GM23338 (cell line): ENCODE measurements at regions not wholly inside any gene's neighbourhood (a gene's known extent, or its start where the extent isn't known, plus 50 kb on each side); places are given as distances from the start of the nearest gene placed in this dataset.

Experiments
- ATAC-seq: fragments of 200-7000 bp; cut with Tn5 transposase; 3 replicates; pipeline ENCODE4 v1.9.1; 2020
- DNase-seq: peaks from one replicate; pipeline ENCODE4 v3.0.0-alpha.2; 2015; ENCODE audit warnings: low spot score
- H2AFZ ChIP-seq: fragments of 200-600 bp; sonication (generic); 2 replicates; pipeline ENCODE4 v1.8.0; 2016; ENCODE audit warnings: antibody characterized with exemption, mild to moderate bottlenecking, moderate library complexity
- H3F3A ChIP-seq: fragments of 200-600 bp; sonication (generic); replicated peaks from 2 replicates; pipeline ENCODE4 v1.8.0; 2017; ENCODE audit warnings: antibody characterized with exemption, mixed run types, low read depth
- H3K27ac ChIP-seq: fragments of 200-600 bp; sonication (generic); 2 replicates; pipeline ENCODE4 v1.6.1; 2016; ENCODE audit warnings: low read depth
- H3K27me3 ChIP-seq: fragments of 200-600 bp; sonication (generic); 2 replicates; pipeline ENCODE4 v1.8.0; 2016; ENCODE audit warnings: mild to moderate bottlenecking, mixed run types, moderate library complexity; ENCODE audit not compliant: insufficient read depth
- H3K36me3 ChIP-seq: fragments of 200-600 bp; sonication (generic); 2 replicates; pipeline ENCODE4 v1.8.0; 2016; ENCODE audit warnings: mild to moderate bottlenecking; ENCODE audit not compliant: insufficient read depth
- H3K4me1 ChIP-seq: fragments of 200-600 bp; sonication (generic); 2 replicates; pipeline ENCODE4 v1.8.0; 2016; ENCODE audit warnings: mild to moderate bottlenecking, moderate library complexity; ENCODE audit not compliant: insufficient read depth
- H3K4me2 ChIP-seq: fragments of 200-600 bp; sonication (generic); 2 replicates; pipeline ENCODE4 v1.7.1; 2017; ENCODE audit warnings: mixed run types
- H3K4me3 ChIP-seq: fragments of 200-600 bp; sonication (generic); 2 replicates; pipeline ENCODE4 v1.6.1; 2016; ENCODE audit warnings: mixed run types
- H3K79me2 ChIP-seq: fragments of 200-600 bp; sonication (generic); replicated peaks from 2 replicates; pipeline ENCODE4 v1.8.0; 2017; ENCODE audit warnings: mild to moderate bottlenecking; ENCODE audit not compliant: insufficient read depth
- H3K9me2 ChIP-seq: fragments of 200-600 bp; sonication (generic); 2 replicates; pipeline ENCODE4 v1.8.0; 2017; ENCODE audit not compliant: insufficient read depth
- H4K20me1 ChIP-seq: fragments of 200-600 bp; sonication (generic); replicated peaks from 2 replicates; pipeline ENCODE4 v1.8.0; 2017; ENCODE audit warnings: mild to moderate bottlenecking; ENCODE audit not compliant: insufficient read depth
- H3K27ac Mint-ChIP-seq: 2 replicates; pipeline ENCODE4 v1.8.0; 2020; ENCODE audit warnings: inconsistent platforms, mild to moderate bottlenecking, moderate library complexity, mixed read lengths
- H3K27me3 Mint-ChIP-seq: 3 replicates; pipeline ENCODE4 v1.8.0; 2022; ENCODE audit warnings: low read depth, mild to moderate bottlenecking, moderate library complexity, mixed read lengths, inconsistent platforms; ENCODE audit not compliant: insufficient read depth, poor library complexity
- H3K36me3 Mint-ChIP-seq: 3 replicates; pipeline ENCODE4 v1.8.0; 2021; ENCODE audit warnings: low read depth, mild to moderate bottlenecking, inconsistent platforms, moderate library complexity, mixed read lengths
- H3K4me1 Mint-ChIP-seq: 3 replicates; pipeline ENCODE4 v1.8.0; 2020; ENCODE audit warnings: mild to moderate bottlenecking, inconsistent platforms, mixed read lengths
- H3K4me3 Mint-ChIP-seq: 3 replicates; pipeline ENCODE4 v1.8.0; 2021; ENCODE audit warnings: moderate library complexity, mild to moderate bottlenecking, inconsistent platforms, mixed read lengths
- H3K9me3 Mint-ChIP-seq: 3 replicates; pipeline ENCODE4 v1.8.0; 2020; ENCODE audit warnings: moderate library complexity, mild to moderate bottlenecking, inconsistent platforms, mixed read lengths
- CREB1 ChIP-seq: fragments of 250-450 bp; sonication (Bioruptor Pico); IDR thresholded peaks from 2 replicates; pipeline ENCODE4 v1.5.0; 2020; ENCODE audit warnings: low read depth, mild to moderate bottlenecking, moderate library complexity
- CTCF ChIP-seq, 2 experiments: fragments of 200-600 bp in 1 of 2; sonication (generic) in 1 of 2; conservative IDR thresholded peaks; 2 replicates each; pipeline versions ENCODE4 v1.5.1 to v1.6.1; 2016 to 2017; ENCODE audit warnings: antibody characterized with exemption in 2 of 2, low read depth in 2 of 2, mild to moderate bottlenecking in 2 of 2, moderate library complexity in 1 of 2
- ETS1 ChIP-seq: IDR thresholded peaks from 2 replicates; pipeline ENCODE4 v1.6.1; 2016; ENCODE audit warnings: antibody characterized with exemption
- EZH2 ChIP-seq: fragments of 200-600 bp; sonication (generic); IDR thresholded peaks from one replicate; pipeline ENCODE4 v1.8.0; 2017; ENCODE audit warnings: antibody characterized with exemption, mild to moderate bottlenecking, low read depth; ENCODE audit not compliant: unreplicated experiment
- EZH2phosphoT487 ChIP-seq: fragments of 200-600 bp; sonication (generic); IDR thresholded peaks from one replicate; pipeline ENCODE4 v1.8.1; 2018; ENCODE audit warnings: antibody characterized with exemption; ENCODE audit not compliant: unreplicated experiment
- JUNB ChIP-seq: IDR thresholded peaks from one replicate; pipeline ENCODE4 v1.6.1; 2016; ENCODE audit warnings: antibody characterized with exemption; ENCODE audit not compliant: unreplicated experiment
- NANOG ChIP-seq: IDR thresholded peaks from 2 replicates; pipeline ENCODE4 v1.6.1; 2016; ENCODE audit warnings: antibody characterized with exemption, borderline replicate concordance
- POLR2AphosphoS5 ChIP-seq: IDR thresholded peaks from 2 replicates; pipeline ENCODE4 v1.6.1; 2016; ENCODE audit warnings: antibody characterized with exemption, low read depth
- REST ChIP-seq: IDR thresholded peaks from one replicate; pipeline ENCODE4 v1.6.1; 2018; ENCODE audit warnings: antibody characterized with exemption; ENCODE audit not compliant: unreplicated experiment
- STAT1 ChIP-seq: IDR thresholded peaks from one replicate; pipeline ENCODE4 v1.6.1; 2016; ENCODE audit warnings: antibody characterized with exemption; ENCODE audit not compliant: unreplicated experiment
- ZNF114 ChIP-seq: fragments of 250-450 bp; sonication (Bioruptor Pico); IDR thresholded peaks from 2 replicates; pipeline ENCODE4 v1.5.0; 2020; ENCODE audit warnings: mild to moderate bottlenecking, moderate library complexity
- ZNF331 ChIP-seq: fragments of 250-450 bp; sonication (Bioruptor Pico); IDR thresholded peaks from 2 replicates; pipeline ENCODE4 v1.5.0; 2020; ENCODE audit warnings: low read depth, mild to moderate bottlenecking, moderate library complexity
- ZNF462 ChIP-seq: fragments of 250-450 bp; sonication (Bioruptor Pico); IDR thresholded peaks from 2 replicates; pipeline ENCODE4 v1.5.0; 2020; ENCODE audit warnings: mild to moderate bottlenecking, moderate library complexity

GRCh38 chr3:177554895-177555759 is 357.8 kb upstream of the TBL1XR1 start:
- no peaks in the 10 kb centered on the region for H4K20me1 ChIP-seq
- H3K4me1 Mint-ChIP-seq, result peaks cover 38% of the 10 kb centered on the region
- H3K36me3 Mint-ChIP-seq, result no peaks in the 10 kb centered on the region
- no peak overlapping the region for H3K4me3 Mint-ChIP-seq
- no peaks in the 10 kb centered on the region for H3K9me2 ChIP-seq
- H3K27me3 ChIP-seq, result no peaks in the 10 kb centered on the region
- no peak overlapping the region; the same call in 1 of the 2 replicates for H3K27ac Mint-ChIP-seq
- H3K27ac ChIP-seq, result peak overlapping the region; percentile 60; the same call in 1 of the 2 replicates
- H3K27me3 Mint-ChIP-seq, result peaks cover 4% of the 10 kb centered on the region
- no peak for TF ChIP-seq ZNF462 (CRISPR knock-in tag)
- TF ChIP-seq POLR2AphosphoS5, result no peak
- TF ChIP-seq CREB1 (CRISPR knock-in tag), result no peak
- no peak for TF ChIP-seq STAT1
- no peak for TF ChIP-seq EZH2
- TF ChIP-seq REST, result no peak
- TF ChIP-seq ZNF331 (CRISPR knock-in tag), result no peak
- TF ChIP-seq ETS1, result no peak
- no peak for TF ChIP-seq EZH2phosphoT487
- no peak for TF ChIP-seq ZNF114 (CRISPR knock-in tag)
- TF ChIP-seq NANOG, result no peak
- TF ChIP-seq CTCF (conservative IDR thresholded peaks at IDR 0.05; ENCODE audit: low read depth in 2 of 2), result no peak
- TF ChIP-seq JUNB, result no peak
- peaks cover 20% of the 10 kb centered on the region for H3K4me1 ChIP-seq
- peak; percentile 5 for DNase-seq
- H3K79me2 ChIP-seq, result no peaks in the 10 kb centered on the region
- no peak overlapping the region for H3K4me3 ChIP-seq
- H2AFZ ChIP-seq, result peak overlapping the region; percentile 45
- no peaks in the 10 kb centered on the region for H3K9me3 Mint-ChIP-seq
- H3F3A ChIP-seq, result no peaks in the 10 kb centered on the region
- peak; percentile 91 for ATAC-seq
- H3K36me3 ChIP-seq, result no peaks in the 10 kb centered on the region
- peak overlapping the region; percentile 28 for H3K4me2 ChIP-seq
